IPS-NIHi11 (cell line): ENCODE measurements at regions not wholly inside any gene's neighbourhood (a gene's known extent, or its start where the extent isn't known, plus 50 kb on each side); places are given as distances from the start of the nearest gene placed in this dataset.

Experiments
- DNase-seq: peaks from one replicate; pipeline ENCODE4 v3.0.0; 2012; ENCODE audit warnings: mixed read lengths, low spot score

DNA sequence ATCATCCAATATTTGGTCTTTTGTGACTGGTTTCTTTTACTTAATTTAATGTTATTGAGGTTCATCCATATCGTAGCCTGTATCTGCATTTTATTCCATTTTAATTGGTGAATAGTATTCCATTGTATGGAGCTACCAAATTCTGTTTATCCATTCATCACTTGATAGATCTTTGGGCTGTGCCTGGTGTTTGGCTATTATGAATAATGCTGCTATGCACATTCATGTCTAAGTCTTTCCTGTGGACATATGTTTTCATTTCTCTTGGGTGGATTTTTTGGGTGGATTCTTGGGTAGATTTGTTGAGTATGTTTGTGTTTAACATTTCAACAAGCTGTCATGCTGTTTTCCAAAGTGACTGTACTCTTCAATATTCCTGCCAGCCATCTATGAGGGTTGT is 52.5 kb upstream of the NEDD4L start:
- DNase-seq: no peak

- DNase-seq: no peak
Measured at GRCh38 chr18:57989536-57989935, 54.5 kb upstream of the NEDD4L start.

DNA sequence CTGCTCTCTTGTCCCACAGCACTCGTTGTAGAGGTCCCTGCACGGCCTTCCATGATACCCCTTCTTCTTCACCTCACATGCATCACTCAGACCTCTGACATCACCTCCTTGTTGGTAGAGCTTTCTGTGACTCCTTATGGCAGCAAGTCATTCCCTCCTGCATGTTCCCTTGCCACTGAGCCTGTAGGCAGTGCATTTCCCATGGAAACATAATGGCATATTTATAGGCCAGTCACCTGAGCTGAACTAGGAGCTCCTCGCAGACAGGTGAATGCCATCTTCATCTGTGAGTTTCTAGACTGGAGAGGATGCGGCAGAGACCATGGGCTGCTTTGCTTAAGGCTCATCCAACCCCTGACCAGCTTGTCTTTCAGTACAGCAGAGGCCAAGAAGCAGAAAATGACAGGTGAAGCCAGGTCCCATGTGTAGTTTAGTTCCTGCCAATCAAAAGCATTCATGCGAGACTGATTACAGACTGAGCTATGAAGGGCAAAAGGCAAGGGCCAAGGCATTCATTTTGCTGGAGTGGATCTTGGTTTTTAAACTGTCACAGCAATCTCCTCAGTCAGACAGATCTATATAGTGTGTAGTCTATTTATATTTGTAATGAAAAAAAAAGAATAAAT is 59.4 kb upstream of the NEDD4L start:
- no peak for DNase-seq

GRCh38 chr18:57983965-57984364 is 60.1 kb upstream of the NEDD4L start:
- DNase-seq: no peak

DNA sequence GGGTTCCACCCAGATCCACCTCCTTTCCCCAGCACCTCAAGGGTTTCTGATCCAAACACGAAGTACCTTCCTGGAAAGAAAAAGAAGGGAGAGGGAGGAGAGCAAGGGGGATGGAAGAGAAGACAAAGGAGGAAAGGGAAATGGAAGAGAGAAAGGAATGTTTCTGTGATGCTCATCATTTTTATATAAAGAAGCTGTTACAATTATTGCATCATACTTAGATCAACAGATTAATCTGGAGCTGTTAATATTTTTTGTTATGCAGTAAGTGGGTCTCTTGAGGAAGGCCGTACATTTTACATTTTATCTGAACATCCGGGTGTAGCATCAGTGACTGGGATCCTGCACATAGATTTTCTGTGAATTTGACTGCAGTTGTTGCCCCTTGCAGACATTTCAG is 60.6 kb upstream of the NEDD4L start:
- DNase-seq: no peak

GRCh38 chr18:57982372-57983021 is 61.5 kb upstream of the NEDD4L start:
- no peak for DNase-seq

DNA sequence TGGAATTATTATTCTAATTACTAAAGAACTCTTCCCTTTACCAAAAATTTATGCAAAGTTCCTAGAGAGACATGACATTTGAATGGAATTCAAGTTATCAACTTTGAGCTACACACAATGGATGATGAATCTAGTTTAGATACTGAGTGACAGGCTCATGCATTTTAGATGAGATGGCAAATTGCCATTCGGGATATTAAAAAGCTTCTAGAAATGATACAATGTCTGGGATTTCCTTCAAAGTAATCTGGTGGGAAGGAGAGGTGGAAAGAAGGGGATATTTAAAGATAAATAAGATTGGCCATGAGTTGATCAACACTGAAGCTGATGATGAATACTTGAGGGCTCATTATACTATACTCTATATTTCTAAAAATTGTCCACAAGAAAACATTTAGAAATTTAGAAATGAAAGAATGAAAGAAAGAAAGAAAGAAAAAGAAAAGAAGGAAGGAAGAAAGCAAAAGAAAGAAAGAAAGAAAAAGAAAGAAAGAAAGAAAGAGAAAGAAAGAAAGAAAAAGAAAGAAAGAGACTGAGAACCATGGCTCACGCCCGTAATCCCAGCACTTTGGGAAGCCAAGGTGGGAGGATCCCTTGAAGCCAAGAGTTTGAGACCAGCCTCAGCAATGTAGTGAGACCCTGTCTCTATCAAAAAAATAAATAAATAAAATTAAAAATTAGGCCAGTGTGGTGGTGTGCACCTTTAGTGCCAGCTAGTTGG is 62.6 kb upstream of the NEDD4L start:
- DNase-seq: no peak

DNA sequence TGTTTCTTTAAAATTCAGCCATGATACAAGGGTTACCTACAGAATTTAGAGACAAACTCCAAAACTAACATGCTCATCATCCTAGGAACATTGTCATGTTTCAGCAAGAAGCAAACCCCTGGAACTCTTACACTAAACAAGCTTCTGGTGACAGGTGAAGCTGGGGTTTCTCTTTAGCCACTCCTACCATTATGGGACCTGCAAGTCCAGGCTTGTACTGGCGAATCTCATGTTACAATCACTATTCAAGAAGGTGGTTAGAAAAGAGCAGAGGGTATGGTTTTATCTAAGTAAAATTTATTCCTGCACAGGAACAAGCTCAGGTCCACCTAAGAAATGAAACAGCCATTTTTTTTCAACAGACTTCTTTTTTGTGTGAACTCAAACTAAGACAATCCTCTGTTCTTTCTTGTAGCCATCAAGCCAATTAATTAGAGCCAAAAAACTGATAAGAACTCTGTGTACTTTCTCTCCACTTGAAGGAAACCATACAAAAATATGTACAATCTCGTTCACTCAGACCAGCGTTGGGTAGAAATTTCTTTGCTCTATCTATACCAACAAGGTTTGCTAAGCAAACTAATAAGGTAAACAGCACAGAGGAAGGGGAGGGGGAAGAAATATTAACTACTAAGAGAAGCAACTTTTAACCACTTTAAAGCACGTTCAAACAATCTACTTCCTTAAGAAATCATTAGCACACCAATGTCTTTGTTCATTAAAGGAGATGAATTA is 63.3 kb upstream of the NEDD4L start:
- DNase-seq: peak; percentile 30

GRCh38 chr18:57976230-57976773 is 67.7 kb upstream of the NEDD4L start:
- DNase-seq: no peak

DNA sequence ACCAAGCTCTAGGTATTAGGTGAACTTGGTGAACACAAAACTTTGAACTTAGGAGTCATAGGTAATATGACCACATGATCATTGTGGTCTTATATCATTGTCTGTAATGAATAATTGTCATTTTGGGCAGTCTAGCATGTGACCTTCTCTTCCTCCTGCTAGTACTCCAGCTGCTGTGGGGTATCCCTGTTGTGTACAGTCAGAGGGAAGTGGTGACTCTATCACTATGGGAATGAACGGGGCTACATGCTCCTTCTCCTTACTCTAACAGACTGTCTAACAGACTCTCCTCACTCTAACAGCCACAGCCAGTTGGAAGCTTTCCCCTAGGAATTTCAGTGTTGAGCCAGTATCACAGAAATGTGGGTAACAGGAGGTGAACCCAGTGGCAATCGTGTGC is 68.2 kb upstream of the NEDD4L start:
- DNase-seq: no peak

- DNase-seq: no peak
Measured at GRCh38 chr18:57974585-57975265, 69.3 kb upstream of the NEDD4L start.

GRCh38 chr18:57973889-57974288 is 70.1 kb upstream of the NEDD4L start:
- no peak for DNase-seq

- DNase-seq: peak; percentile 68
Measured at GRCh38 chr18:57970356-57971095, 73.5 kb upstream of the NEDD4L start.

DNA sequence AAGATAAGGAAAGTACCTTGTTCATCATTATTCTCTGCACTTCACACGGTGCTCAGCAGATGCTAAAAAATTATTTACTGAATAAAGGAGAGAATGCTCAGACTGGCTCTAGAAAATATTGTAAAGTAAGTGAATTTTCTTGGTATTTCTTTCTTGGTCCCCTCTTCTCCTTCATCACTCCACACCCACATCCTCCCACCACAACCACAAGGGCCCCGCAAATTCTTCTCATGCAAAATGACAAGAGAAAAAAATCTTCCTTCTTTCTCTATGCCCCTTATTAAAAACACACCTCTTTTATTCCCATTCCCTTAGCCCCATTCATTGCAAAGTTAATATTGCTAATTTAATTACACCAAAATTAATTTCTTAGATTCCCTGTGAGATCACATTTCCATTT is 74.2 kb upstream of the NEDD4L start:
- no peak for DNase-seq

- no peak for DNase-seq
Measured at GRCh38 chr18:57965246-57965645, 78.8 kb upstream of the NEDD4L start.

DNA sequence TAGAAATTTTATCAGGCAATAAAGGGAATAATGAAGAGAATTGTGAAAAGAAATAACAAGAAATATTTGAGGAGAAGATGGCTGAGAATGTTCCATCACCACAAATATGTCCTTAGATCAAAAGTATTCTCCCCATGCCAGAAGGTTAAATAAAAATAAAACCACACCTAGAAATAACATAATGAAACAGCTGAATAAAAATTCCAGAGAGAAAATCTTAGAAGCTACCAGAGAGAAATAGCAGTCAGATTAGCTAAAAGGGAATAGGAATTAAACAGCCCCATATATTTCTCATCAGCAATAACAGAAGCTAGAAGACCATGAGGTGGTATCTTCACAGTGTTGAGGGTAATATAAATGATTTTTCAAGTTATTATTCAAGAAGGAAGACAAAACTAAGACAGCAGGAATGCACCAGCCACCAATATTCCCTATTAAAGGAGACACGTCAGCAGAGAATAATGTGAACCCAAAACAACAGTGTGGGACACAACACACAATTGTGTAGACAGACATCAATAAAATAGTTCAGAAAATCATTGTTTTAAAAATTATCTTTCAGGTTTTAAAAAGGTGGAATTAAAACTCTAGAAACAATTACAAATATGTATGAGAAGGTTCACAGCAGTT is 82.0 kb upstream of the NEDD4L start:
- no peak for DNase-seq

DNA sequence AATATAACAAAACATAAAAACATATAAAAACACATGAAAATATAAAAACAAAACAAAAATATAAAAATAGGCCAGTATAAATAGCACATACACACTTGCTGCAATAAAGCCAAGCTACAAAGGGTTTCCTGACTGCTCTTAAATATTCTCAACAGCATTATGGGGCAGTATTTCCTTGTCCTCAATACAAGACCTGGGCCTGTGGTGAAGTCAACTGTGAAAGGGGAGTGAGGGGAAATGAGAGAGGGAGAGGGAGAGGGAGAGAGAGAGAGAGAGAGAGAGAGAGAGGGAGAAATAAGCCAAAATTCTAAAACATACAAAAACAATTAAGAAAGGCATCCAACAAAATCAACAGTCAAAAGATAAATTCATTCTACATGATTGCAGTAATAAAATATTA is 82.6 kb upstream of the NEDD4L start:
- DNase-seq: no peak

DNA sequence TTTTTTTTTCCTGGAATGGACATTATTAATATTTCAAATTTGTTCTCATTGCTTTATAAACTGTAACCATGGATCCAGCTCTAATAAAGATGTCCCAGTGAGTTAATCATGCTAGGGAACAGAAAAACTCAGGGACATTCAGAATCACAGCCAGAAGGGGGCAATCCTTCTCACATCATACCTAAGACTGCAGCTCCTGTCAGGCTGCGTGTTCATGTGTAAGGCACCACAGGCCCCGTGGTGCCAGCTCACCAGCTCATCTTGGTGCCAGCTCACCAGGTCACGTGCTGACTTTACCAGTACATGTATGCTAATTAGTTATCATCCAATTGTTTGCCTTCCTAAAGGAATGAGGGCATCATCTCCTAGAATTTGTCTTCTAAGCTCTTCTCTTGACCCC is 84.7 kb upstream of the NEDD4L start:
- DNase-seq: peak; percentile 66

GRCh38 chr18:57957210-57957609 is 86.8 kb upstream of the NEDD4L start:
- DNase-seq: no peak

GRCh38 chr18:57956491-57956890 is 87.5 kb upstream of the NEDD4L start:
- DNase-seq: no peak

GRCh38 chr18:57954935-57955334 is 89.1 kb upstream of the NEDD4L start:
- DNase-seq: no peak
